ENCODE measurements at regions not wholly inside any gene's neighbourhood (a gene's known extent, or its start where the extent isn't known, plus 50 kb on each side); places are given as distances from the start of the nearest gene placed in this dataset.

- Mint-ChIP-seq H3K9me3 (peaks cover 4% of the 10 kb centered on the region), H3K27me3 (ENCODE audit: insufficient read depth) (no peaks in the 10 kb centered on the region), H3K36me3 (ENCODE audit: low read depth) (no peaks in the 10 kb centered on the region), H3K27ac (no peak overlapping the region), H3K4me3 (no peak overlapping the region), H3K4me1 (ENCODE audit: low read depth) (no peaks in the 10 kb centered on the region)
- intact Hi-C loops (cut with micrococcal nuclease), result no loop called here
- no peak for DNase-seq (ENCODE audit: low spot score)
These were observed 203.3 kb upstream of the EMCN start for GRCh38 chr4:100721077-100721476.

DNA sequence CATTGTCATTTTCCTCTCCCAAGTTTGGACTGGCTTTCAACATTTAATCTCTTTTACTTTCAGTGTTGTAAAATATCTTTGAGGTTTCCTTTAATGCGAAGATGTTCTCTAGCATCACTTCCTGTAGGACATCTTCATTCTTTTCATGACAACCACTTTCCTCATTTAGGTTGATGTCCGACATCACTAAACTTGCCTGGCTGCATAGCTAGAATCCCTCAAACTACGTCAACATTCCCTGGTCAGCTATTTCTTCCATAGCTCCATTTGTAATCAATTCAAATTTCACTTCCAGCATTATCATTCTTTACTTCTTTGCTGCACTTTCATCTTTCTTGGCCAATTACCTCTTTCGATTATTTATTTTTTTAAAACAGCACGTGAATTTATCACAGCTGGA is 198.6 kb upstream of the EMCN start:
- H3K27ac Mint-ChIP-seq, result no peak overlapping the region
- no peaks in the 10 kb centered on the region for H3K27me3 Mint-ChIP-seq (ENCODE audit: insufficient read depth)
- intact Hi-C loops (cut with micrococcal nuclease), result no loop called here
- peaks cover 4% of the 10 kb centered on the region for H3K9me3 Mint-ChIP-seq
- no peaks in the 10 kb centered on the region for H3K36me3 Mint-ChIP-seq (ENCODE audit: low read depth)
- no peak overlapping the region for H3K4me3 Mint-ChIP-seq
- no peak for DNase-seq (ENCODE audit: low spot score)
- no peaks in the 10 kb centered on the region for H3K4me1 Mint-ChIP-seq (ENCODE audit: low read depth)

DNA sequence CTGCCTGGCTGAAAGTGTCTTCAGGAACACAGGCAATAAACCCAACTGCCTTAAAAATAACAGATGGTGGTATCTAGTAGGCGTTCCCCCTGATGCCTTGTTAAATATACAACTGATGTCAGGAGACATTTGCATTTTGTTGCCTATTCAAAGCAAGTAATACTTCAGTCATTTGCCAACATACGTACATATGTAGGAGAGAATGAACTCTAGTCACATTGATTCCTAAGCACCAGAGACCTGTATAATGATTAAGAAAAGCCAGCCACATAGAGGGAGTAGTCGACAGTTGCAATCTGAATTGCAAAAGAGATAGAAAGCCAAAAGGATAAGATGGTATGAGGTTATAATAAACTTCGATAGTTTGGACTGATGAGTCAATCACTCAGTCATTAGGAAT is 191.0 kb upstream of the EMCN start:
- Mint-ChIP-seq H3K4me1 (ENCODE audit: low read depth) (no peaks in the 10 kb centered on the region), H3K9me3 (no peaks in the 10 kb centered on the region), H3K27ac (no peak overlapping the region), H3K27me3 (ENCODE audit: insufficient read depth) (peaks cover 3% of the 10 kb centered on the region), H3K36me3 (ENCODE audit: low read depth) (no peaks in the 10 kb centered on the region), H3K4me3 (no peak overlapping the region)
- intact Hi-C loops (cut with micrococcal nuclease), result no loop called here
- DNase-seq (ENCODE audit: low spot score), result no peak

- no peak overlapping the region for H3K27ac Mint-ChIP-seq
- no peak for DNase-seq (ENCODE audit: low spot score)
- no peak overlapping the region for H3K4me3 Mint-ChIP-seq
- intact Hi-C loops (cut with micrococcal nuclease), result no loop called here
- H3K9me3 Mint-ChIP-seq, result no peaks in the 10 kb centered on the region
- H3K27me3 Mint-ChIP-seq (ENCODE audit: insufficient read depth), result peaks cover 3% of the 10 kb centered on the region
- H3K36me3 Mint-ChIP-seq (ENCODE audit: low read depth), result no peaks in the 10 kb centered on the region
- H3K4me1 Mint-ChIP-seq (ENCODE audit: low read depth), result no peaks in the 10 kb centered on the region
These were observed 190.0 kb upstream of the EMCN start for GRCh38 chr4:100707786-100708185.

DNA sequence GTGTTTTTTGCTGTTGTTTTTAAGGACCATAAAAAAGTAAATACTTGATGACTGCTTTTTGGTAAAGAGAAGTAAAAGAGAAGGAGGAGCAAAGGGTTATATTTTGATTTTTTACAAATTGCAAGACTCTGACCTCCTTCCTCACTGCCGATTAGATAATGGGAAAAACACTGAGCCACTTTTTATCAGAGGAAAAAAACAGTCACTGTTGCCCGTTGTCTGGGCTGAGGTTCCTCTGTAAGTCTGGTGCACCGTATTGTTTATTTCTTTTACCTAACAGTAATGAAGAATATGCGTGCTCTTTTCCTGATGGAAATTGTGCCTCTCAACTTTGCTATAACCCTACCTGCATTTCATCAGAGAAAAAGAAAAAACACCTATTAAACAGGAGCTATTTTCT is 178.7 kb upstream of the EMCN start:
- Mint-ChIP-seq H3K36me3 (ENCODE audit: low read depth) (no peaks in the 10 kb centered on the region), H3K9me3 (no peaks in the 10 kb centered on the region), H3K4me1 (ENCODE audit: low read depth) (no peaks in the 10 kb centered on the region), H3K27ac (no peak overlapping the region), H3K4me3 (no peak overlapping the region), H3K27me3 (ENCODE audit: insufficient read depth) (peaks cover 1% of the 10 kb centered on the region)
- intact Hi-C loops (cut with micrococcal nuclease), result no loop called here
- no peak for DNase-seq (ENCODE audit: low spot score)

DNA sequence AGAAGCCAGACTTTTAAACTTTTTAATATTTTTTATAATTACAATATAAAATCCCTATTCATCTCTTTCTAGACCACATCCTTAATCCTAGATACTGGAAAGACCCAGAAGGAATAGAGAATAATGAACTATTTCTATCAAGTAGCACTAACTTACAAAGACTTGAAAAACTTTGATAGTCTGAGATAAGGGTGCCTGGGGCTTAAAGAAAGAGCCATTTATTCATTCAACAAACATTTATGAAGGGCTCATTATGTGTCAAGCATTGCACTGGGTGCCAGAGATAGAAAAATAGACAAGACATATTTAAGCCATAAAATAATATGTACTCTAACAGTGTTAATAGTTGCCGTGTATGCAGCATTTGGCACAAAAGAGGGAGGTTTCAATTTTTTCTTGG is 178.0 kb upstream of the EMCN start:
- Mint-ChIP-seq H3K27ac (no peak overlapping the region), H3K27me3 (ENCODE audit: insufficient read depth) (peaks cover 1% of the 10 kb centered on the region), H3K4me1 (ENCODE audit: low read depth) (no peaks in the 10 kb centered on the region), H3K4me3 (no peak overlapping the region), H3K9me3 (no peaks in the 10 kb centered on the region), H3K36me3 (ENCODE audit: low read depth) (no peaks in the 10 kb centered on the region)
- intact Hi-C loops (cut with micrococcal nuclease), result no loop called here
- DNase-seq (ENCODE audit: low spot score), result no peak

DNA sequence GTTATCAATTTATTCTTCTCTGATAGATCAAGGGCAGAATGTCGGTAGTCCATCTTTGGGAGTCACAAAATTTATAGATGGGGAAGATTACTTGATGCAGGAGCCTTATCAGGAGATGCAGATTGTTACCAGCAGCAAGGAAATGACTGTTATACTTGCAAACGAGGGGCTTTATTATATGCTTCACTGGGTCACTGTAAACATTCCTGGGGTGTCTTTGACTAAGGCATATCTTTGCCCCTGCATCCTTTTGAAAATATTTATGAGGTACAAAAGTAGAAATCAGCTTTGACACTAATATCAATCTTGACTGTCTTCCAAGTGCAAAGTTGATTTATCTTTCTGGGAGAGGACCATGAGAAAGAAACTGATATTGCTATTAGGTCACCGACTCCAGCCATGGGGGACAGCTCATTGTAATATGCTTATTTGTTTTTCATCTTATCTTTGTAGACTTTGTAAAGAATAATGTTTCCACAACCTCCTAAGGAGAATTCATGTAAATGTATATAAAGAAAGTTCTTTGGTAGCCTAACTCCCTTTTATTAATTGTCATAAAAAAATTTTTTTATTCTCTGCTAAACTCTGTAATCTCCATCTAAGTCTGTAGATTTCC is 177.3 kb upstream of the EMCN start:
- no peak for DNase-seq (ENCODE audit: low spot score)
- Mint-ChIP-seq H3K9me3 (no peaks in the 10 kb centered on the region), H3K36me3 (ENCODE audit: low read depth) (no peaks in the 10 kb centered on the region)

DNA sequence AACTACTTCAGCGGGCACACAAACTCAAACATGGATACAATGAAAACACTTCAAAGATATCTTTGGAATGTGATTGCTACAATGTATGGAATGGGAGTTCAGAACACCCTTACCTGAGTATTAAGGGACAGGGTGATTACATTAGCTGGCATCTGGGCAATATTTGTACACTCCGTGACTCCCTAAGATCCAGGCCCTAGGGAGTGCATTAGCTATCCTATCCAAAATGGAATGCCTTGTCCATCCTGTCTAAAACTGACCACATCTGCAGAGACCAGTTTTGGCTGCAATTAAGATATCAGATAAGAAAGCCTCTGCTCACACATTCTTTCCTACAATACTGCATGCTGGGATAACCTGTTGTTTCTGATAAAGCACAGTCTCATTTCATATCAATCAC is 176.6 kb upstream of the EMCN start:
- Mint-ChIP-seq H3K4me1 (ENCODE audit: low read depth) (no peaks in the 10 kb centered on the region), H3K27me3 (ENCODE audit: insufficient read depth) (peaks cover 1% of the 10 kb centered on the region), H3K9me3 (no peaks in the 10 kb centered on the region), H3K27ac (no peak overlapping the region), H3K36me3 (ENCODE audit: low read depth) (no peaks in the 10 kb centered on the region), H3K4me3 (no peak overlapping the region)
- intact Hi-C loops (cut with micrococcal nuclease), result no loop called here
- no peak for DNase-seq (ENCODE audit: low spot score)

More for the DNA sequence above, 177.3 kb upstream of the EMCN start:
- no peak overlapping the region for H3K4me3 Mint-ChIP-seq
- intact Hi-C loops (cut with micrococcal nuclease), result no loop called here
- peaks cover 1% of the 10 kb centered on the region for H3K27me3 Mint-ChIP-seq (ENCODE audit: insufficient read depth)
- H3K4me1 Mint-ChIP-seq (ENCODE audit: low read depth), result no peaks in the 10 kb centered on the region
- H3K27ac Mint-ChIP-seq, result no peak overlapping the region

GRCh38 chr4:100690812-100691211 is 173.0 kb upstream of the EMCN start:
- Mint-ChIP-seq H3K27me3 (ENCODE audit: insufficient read depth) (peaks cover 2% of the 10 kb centered on the region), H3K9me3 (no peaks in the 10 kb centered on the region), H3K4me3 (no peak overlapping the region), H3K4me1 (ENCODE audit: low read depth) (no peaks in the 10 kb centered on the region), H3K36me3 (ENCODE audit: low read depth) (no peaks in the 10 kb centered on the region), H3K27ac (no peak overlapping the region)
- DNase-seq (ENCODE audit: low spot score), result no peak
- intact Hi-C loops (cut with micrococcal nuclease), result no loop called here

GRCh38 chr4:100688368-100688767 is 170.5 kb upstream of the EMCN start:
- Mint-ChIP-seq H3K4me1 (ENCODE audit: low read depth) (no peaks in the 10 kb centered on the region), H3K27ac (no peak overlapping the region), H3K9me3 (no peaks in the 10 kb centered on the region), H3K4me3 (no peak overlapping the region), H3K36me3 (ENCODE audit: low read depth) (no peaks in the 10 kb centered on the region), H3K27me3 (ENCODE audit: insufficient read depth) (peaks cover 8% of the 10 kb centered on the region)
- intact Hi-C loops (cut with micrococcal nuclease), result no loop called here
- no peak for DNase-seq (ENCODE audit: low spot score)

DNA sequence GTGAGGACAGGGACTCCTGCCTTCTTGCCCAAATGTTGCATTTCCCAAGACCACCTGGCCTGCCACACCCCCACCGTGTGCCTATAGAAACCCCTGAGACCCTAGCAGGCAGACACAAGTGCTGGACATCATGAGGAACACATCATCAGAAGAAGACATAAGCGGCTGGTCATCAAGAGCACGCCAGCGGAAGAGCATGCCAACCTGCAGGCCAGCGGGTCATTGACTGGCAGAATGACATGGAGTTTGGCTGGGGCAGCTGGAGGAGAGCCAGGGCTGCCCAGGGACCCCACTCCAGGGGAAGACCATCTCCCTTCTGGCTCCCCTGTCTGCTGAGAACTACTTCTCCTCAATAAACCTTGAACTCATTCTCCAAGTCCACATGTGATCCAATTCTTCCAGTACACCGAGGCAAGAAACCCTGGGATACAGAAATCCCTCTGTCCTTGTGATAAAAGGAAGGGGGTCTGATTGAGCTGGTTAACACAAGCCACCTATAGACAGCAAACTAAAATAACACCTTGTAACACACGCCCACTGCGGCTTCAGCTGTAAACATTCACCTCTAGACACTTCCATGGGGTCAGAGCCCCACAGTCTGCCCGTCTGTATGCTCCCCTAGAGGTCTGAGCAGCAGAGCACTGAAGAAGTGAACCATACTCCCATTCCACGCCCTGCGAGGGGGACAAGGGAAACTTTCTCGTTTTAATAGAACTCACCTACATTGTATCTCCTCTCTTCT is 164.8 kb upstream of the EMCN start:
- intact Hi-C loops (cut with micrococcal nuclease), result no loop called here
- Mint-ChIP-seq H3K27me3 (ENCODE audit: insufficient read depth) (peaks cover 8% of the 10 kb centered on the region), H3K4me3 (no peak overlapping the region), H3K36me3 (ENCODE audit: low read depth) (no peaks in the 10 kb centered on the region), H3K9me3 (no peaks in the 10 kb centered on the region), H3K27ac (no peak overlapping the region), H3K4me1 (ENCODE audit: low read depth) (no peaks in the 10 kb centered on the region)
- no peak for DNase-seq (ENCODE audit: low spot score)

DNA sequence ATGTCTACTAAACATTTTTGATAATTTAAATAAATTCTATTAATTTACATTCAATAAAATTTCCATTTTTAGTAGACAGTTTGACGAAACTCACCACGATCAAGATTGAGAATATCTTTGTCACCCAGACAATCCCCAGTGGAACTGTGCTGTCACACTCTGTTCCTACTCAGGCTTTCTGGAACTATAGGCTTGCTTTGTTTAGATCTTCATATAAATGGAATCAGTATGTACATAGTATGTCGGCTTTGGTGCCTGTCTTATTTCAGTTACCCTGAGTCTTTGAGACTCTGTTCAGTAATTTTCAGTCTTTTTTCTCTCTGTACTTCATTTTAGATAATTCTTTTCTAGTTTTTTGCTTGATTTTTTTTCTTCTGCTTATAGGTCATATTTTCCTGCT is 163.5 kb upstream of the EMCN start:
- Mint-ChIP-seq H3K27me3 (ENCODE audit: insufficient read depth) (peaks cover 6% of the 10 kb centered on the region), H3K4me3 (no peak overlapping the region), H3K27ac (no peak overlapping the region), H3K36me3 (ENCODE audit: low read depth) (no peaks in the 10 kb centered on the region), H3K9me3 (no peaks in the 10 kb centered on the region), H3K4me1 (ENCODE audit: low read depth) (no peaks in the 10 kb centered on the region)
- intact Hi-C loops (cut with micrococcal nuclease), result no loop called here
- no peak for DNase-seq (ENCODE audit: low spot score)

DNA sequence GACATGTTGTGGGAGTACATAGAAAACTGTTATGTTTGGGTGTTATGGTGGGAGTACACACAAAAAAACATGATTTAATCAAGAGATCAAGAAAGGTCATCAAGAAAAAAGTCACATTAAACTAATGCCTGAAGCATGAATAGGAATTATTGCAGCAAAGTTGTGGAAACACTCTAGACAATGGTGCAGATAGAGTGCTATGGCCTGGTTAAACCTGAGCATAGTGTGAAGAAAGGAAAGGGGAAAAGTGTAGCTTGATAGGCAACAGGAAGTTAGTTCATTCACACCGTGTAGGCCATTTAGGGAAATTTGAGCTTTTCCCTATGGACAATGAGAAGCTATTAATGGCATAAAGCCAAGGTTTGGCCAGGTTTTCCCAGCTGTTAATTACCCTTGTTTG is 162.1 kb upstream of the EMCN start:
- no peak for DNase-seq (ENCODE audit: low spot score)
- Mint-ChIP-seq H3K9me3 (no peaks in the 10 kb centered on the region), H3K36me3 (ENCODE audit: low read depth) (no peaks in the 10 kb centered on the region), H3K4me1 (ENCODE audit: low read depth) (no peaks in the 10 kb centered on the region), H3K27ac (no peak overlapping the region), H3K27me3 (ENCODE audit: insufficient read depth) (peaks cover 3% of the 10 kb centered on the region), H3K4me3 (no peak overlapping the region)
- intact Hi-C loops (cut with micrococcal nuclease), result no loop called here

DNA sequence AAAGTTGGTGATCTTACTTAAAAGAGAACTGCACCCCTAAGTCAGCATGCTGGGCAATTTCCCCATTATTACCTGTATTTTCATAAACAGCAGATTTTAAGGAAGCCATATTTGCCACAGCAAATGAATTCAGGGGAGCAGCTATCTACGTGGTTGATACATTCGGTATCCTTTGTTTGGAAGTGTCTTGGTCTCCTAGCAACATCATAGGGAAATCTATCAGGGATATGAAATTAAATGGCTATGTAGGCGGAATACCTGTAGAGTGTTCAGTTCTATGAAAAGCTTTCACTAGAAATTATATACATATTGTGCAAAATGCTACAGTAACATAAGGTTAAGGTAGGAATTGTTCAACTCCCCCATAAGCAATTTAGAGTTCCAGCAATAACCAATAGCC is 157.2 kb upstream of the EMCN start:
- intact Hi-C loops (cut with micrococcal nuclease), result no loop called here
- Mint-ChIP-seq H3K36me3 (ENCODE audit: low read depth) (no peaks in the 10 kb centered on the region), H3K9me3 (no peaks in the 10 kb centered on the region), H3K4me1 (ENCODE audit: low read depth) (no peaks in the 10 kb centered on the region), H3K27ac (no peak overlapping the region), H3K4me3 (no peak overlapping the region), H3K27me3 (ENCODE audit: insufficient read depth) (no peaks in the 10 kb centered on the region)
- DNase-seq (ENCODE audit: low spot score), result no peak
